ENCODE measurements at regions not wholly inside any gene's neighbourhood (a gene's known extent, or its start where the extent isn't known, plus 50 kb on each side); places are given as distances from the start of the nearest gene placed in this dataset.

GRCh38 chr6:113500221-113500620, 356.9 kb upstream of the MARCKS start:
- no peak for DNase-seq (ENCODE audit: low read depth)

- DNase-seq (ENCODE audit: low read depth): no peak
Measured at GRCh38 chr6:113505084-113505699, 352.0 kb upstream of the MARCKS start.

- no peak for DNase-seq (ENCODE audit: low read depth)
Measured at GRCh38 chr6:113508249-113508648, 348.9 kb upstream of the MARCKS start.

GRCh38 chr6:113511100-113511499, 346.0 kb upstream of the MARCKS start:
- no peak for DNase-seq (ENCODE audit: low read depth)

GRCh38 chr6:113512576-113512975, 344.6 kb upstream of the MARCKS start:
- DNase-seq (ENCODE audit: low read depth): no peak

GRCh38 chr6:113513086-113513485, 344.1 kb upstream of the MARCKS start:
- DNase-seq (ENCODE audit: low read depth): no peak

GRCh38 chr6:113522376-113522775, 334.8 kb upstream of the MARCKS start:
- DNase-seq (ENCODE audit: low read depth): no peak

GRCh38 chr6:113524826-113525225, 332.3 kb upstream of the MARCKS start:
- DNase-seq (ENCODE audit: low read depth): no peak

GRCh38 chr6:113526553-113526952, 330.6 kb upstream of the MARCKS start:
- DNase-seq (ENCODE audit: low read depth): no peak

- DNase-seq (ENCODE audit: low read depth): no peak
Measured at GRCh38 chr6:113526995-113527394, 330.1 kb upstream of the MARCKS start.

- no peak for DNase-seq (ENCODE audit: low read depth)
Measured at GRCh38 chr6:113528111-113528510, 329.0 kb upstream of the MARCKS start.

GRCh38 chr6:113529196-113529595, 327.9 kb upstream of the MARCKS start:
- no peak for DNase-seq (ENCODE audit: low read depth)

GRCh38 chr6:113529879-113530278, 327.3 kb upstream of the MARCKS start:
- DNase-seq (ENCODE audit: low read depth): no peak

GRCh38 chr6:113530769-113531168, 326.4 kb upstream of the MARCKS start:
- no peak for DNase-seq (ENCODE audit: low read depth)

GRCh38 chr6:113539202-113539601, 317.9 kb upstream of the MARCKS start:
- no peak for DNase-seq (ENCODE audit: low read depth)

GRCh38 chr6:113539623-113540022, 317.5 kb upstream of the MARCKS start:
- no peak for DNase-seq (ENCODE audit: low read depth)

- no peak for DNase-seq (ENCODE audit: low read depth)
Measured at GRCh38 chr6:113540466-113540865, 316.7 kb upstream of the MARCKS start.

- DNase-seq (ENCODE audit: low read depth): no peak
Measured at GRCh38 chr6:113551168-113551567, 306.0 kb upstream of the MARCKS start.

- DNase-seq (ENCODE audit: low read depth): no peak
Measured at GRCh38 chr6:113556775-113557174, 300.4 kb upstream of the MARCKS start.

- no peak for DNase-seq (ENCODE audit: low read depth)
Measured at GRCh38 chr6:113558431-113558830, 298.7 kb upstream of the MARCKS start.

GRCh38 chr6:113558966-113559365, 298.2 kb upstream of the MARCKS start:
- peak; percentile 44 for DNase-seq (ENCODE audit: low read depth)

GRCh38 chr6:113560376-113560775, 296.8 kb upstream of the MARCKS start:
- no peak for DNase-seq (ENCODE audit: low read depth)

- DNase-seq (ENCODE audit: low read depth): peak; percentile 47
Measured at GRCh38 chr6:113560908-113561307, 296.2 kb upstream of the MARCKS start.

- no peak for DNase-seq (ENCODE audit: low read depth)
Measured at GRCh38 chr6:113562248-113562647, 294.9 kb upstream of the MARCKS start.
